Loucy (cell line): ENCODE measurements at regions not wholly inside any gene's neighbourhood (a gene's known extent, or its start where the extent isn't known, plus 50 kb on each side); places are given as distances from the start of the nearest gene placed in this dataset.

ENCODE experiments used
- CTCF ChIP-seq: fragments of 200-600 bp; sonication (generic); conservative IDR thresholded peaks from 2 replicates; pipeline ENCODE4 v1.5.1; 2014; ENCODE audit warnings: mild to moderate bottlenecking, antibody characterized with exemption, low read length
- EZH2phosphoT487 ChIP-seq: fragments of 200-600 bp; IDR thresholded peaks from 2 replicates; pipeline ENCODE4 v1.6.1; 2018; ENCODE audit warnings: antibody characterized with exemption, mild to moderate bottlenecking, moderate library complexity, borderline replicate concordance

- TF ChIP-seq CTCF (no peak), EZH2phosphoT487 (no peak)
Observed at GRCh38 chr5:81884871-81885270, 87.0 kb upstream of the ATG10 start.
